GM18870 (cell line): ENCODE measurements at regions not wholly inside any gene's neighbourhood (a gene's known extent, or its start where the extent isn't known, plus 50 kb on each side); places are given as distances from the start of the nearest gene placed in this dataset.
"Not testable (repeated sequence)": the region's sequence is repeated elsewhere in the genome, so short reads cannot be mapped to it uniquely, and the experiment has no call there.

Experiments used
- ATAC-seq: cut with Tn5 transposase; IDR thresholded peaks from one replicate; pipeline ENCODE4 v1.9.1; 2021; ENCODE audit warnings: moderate library complexity; ENCODE audit not compliant: unreplicated experiment

DNA sequence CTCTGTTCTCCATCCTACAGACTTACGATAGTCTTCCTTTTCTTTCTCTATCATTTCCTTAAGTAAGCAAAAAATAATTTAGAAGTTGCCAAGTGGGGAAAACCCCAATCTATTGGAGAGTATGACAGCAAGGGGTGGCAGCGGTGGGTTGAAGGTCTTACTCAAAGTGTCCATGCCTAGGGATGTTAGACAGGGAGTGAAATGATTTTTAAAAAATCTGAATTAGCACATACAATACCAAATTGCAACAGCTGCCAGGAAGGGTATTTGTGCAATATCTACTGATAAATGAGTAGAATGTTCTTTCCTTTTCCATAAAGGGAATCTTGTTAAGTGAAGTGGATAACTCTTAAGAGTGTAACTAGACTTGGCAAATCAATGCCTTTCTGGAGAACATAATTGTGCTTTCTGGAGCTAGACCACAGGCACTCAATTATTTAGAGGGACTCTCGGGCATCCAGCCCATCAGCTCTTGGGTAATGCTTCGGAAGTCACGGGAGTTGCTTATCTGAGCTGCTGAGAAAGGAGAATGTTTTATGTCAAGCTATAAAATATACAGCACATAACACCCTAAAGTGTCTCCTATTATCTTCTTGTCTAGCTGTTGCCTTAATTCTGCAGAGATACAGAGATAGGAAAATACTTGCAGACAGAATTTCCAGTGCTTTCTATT lies 151.5 kb downstream of the KCNJ2 start:
- ATAC-seq: no peak

GRCh38 chr17:70321352-70321751 lies 152.0 kb downstream of the KCNJ2 start:
- ATAC-seq: no peak

GRCh38 chr17:70323269-70323668 lies 153.9 kb downstream of the KCNJ2 start:
- no peak for ATAC-seq

DNA sequence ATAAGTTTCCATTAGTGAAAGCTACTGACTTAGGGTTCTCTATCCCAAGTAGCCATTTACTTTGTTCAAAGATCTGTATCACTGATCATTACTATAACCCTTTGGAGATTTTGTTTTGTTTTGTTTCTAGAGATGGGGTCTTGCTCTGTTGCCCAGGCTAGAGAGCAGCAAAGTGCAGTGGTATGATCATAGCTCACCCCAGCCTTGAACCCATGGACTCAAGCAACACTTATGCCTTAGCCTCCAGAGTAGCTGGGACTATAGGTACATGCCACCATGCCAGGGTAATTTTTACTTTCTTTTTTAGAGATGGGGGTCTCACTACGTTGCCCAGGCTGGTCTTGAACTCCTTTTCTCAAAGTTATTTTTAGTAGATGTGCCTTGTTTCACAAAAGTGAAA lies 154.7 kb downstream of the KCNJ2 start:
- ATAC-seq: no peak

GRCh38 chr17:70327279-70327678 lies 157.9 kb downstream of the KCNJ2 start:
- ATAC-seq: no peak

- ATAC-seq: no peak
Observed at GRCh38 chr17:70327723-70328122, 158.4 kb downstream of the KCNJ2 start.

GRCh38 chr17:70329721-70330120 lies 160.4 kb downstream of the KCNJ2 start:
- ATAC-seq: no peak

DNA sequence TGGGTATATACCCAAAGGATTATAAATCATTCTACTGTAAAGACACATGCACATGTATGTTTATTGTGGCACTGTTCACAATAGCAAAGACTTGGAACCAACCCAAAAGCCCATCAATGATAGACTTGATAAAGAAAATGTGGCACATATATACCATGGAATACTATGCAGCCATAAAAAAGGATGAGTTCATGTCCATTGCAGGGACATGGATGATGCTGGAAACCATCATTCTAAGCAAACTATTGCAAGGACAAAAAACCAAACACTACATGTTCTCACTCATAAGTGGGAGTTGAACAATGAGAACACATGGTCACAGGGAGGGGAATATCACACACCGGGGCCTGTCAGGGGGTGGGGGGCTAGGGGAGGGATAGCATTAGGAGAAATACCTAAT lies 161.7 kb downstream of the KCNJ2 start:
- not testable (repeated sequence) for ATAC-seq

- no peak for ATAC-seq
Observed at GRCh38 chr17:70332356-70333210, 163.3 kb downstream of the KCNJ2 start.

- no peak for ATAC-seq
Observed at GRCh38 chr17:70336411-70336810, 167.1 kb downstream of the KCNJ2 start.

GRCh38 chr17:70338946-70339354 lies 169.6 kb downstream of the KCNJ2 start:
- ATAC-seq: no peak

DNA sequence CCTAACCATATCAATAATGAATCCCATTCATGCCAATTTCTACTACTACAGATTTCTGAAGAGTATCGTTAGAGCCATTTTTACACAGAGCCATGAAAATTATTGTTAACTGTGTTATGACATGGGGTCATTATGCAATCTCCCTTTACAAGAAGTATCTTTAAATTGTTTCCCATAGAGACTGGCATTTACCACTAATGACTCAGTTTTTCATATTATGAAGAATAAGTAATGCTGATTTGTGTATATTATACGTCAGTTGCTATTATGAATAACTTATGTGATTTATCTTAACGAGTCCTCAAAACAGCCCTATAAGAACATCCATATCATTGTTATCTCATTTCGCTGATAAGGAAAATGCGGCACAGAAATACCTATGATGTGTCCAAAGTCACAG lies 173.8 kb downstream of the KCNJ2 start:
- no peak for ATAC-seq

DNA sequence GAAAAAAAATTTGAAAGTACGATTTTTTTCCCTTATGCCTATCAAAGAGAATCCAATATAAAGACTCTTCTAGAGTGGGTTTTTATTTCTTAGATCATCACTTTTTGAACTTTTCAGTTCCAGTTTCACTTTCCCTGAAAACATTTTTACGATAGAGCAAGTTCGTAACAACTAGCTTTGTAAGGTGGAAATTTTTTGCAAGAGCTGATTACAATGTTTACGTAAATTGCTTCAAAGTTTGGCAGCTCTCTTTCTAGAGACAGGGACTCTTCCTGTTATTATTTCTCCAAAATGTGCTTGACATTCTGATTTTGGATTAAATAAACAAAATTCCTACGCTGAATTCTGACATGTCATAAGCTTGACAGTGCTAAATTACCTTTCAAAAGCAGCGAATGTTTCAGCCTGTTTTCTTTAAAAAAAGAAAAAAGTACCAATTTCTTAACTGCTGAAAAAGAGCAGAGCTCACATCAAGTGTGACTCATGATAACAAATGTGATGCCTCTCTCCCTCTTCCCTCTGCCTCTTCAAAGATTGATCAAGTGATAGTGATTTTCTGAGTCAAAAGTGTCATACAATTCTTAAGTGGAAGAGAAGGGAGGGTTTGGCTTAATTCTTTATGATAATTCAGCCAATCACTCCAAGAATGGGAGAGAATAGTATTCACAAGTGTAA lies 175.2 kb downstream of the KCNJ2 start:
- ATAC-seq: no peak

DNA sequence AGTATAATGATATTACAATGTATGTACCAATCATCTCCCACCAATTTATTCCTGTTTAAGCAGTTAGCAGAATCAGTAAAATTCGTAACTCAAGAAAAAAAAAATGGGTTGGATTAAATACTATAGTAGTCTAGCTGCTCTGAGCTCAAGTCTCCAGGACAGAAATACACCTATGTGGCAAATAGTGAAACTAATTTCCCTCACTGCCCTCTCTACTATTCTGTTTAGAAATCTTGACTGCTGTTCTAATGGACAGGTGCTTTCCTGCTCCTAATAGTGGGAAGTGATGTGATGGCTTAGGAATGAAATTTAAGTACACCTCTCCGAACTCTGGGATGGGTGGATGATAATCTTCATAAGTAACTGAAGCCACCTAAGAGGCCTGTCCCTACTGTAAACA lies 175.7 kb downstream of the KCNJ2 start:
- peak; percentile 46 for ATAC-seq

- ATAC-seq: no peak
Observed at GRCh38 chr17:70352834-70353233, 183.5 kb downstream of the KCNJ2 start.

GRCh38 chr17:70353408-70354092 lies 184.2 kb downstream of the KCNJ2 start:
- ATAC-seq: peak; percentile 57

- no peak for ATAC-seq
Observed at GRCh38 chr17:70355185-70355584, 185.9 kb downstream of the KCNJ2 start.

DNA sequence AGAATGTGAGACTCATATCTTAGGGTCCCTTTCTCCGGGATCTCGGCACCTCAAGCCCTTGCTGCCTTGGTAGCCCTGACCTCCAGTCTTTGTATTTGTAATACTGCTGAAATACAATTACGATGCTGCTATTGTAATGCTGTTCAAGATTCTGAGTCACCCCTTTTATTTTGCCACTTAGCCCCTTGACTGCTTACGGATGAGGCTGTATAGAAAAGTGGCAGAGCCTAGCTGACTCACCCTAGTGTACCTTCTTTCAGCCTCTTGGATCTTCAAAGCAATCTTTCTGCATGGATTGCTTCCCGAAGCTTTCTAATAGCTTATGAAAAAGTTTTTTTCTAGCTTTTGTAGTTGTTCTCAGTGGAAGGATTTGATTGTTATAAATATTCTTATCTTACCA lies 187.9 kb downstream of the KCNJ2 start:
- no peak for ATAC-seq

- peak; percentile 97 for ATAC-seq
Observed at GRCh38 chr17:70365091-70365583, 195.8 kb downstream of the KCNJ2 start.

GRCh38 chr17:70366386-70366785 lies 197.1 kb downstream of the KCNJ2 start:
- no peak for ATAC-seq

GRCh38 chr17:70368011-70368410 lies 198.7 kb downstream of the KCNJ2 start:
- no peak for ATAC-seq
